Subcutaneous abdominal adipose tissue (tissue), 5 donors: ENCODE measurements at regions not wholly inside any gene's neighbourhood (a gene's known extent, or its start where the extent isn't known, plus 50 kb on each side); places are given as distances from the start of the nearest gene placed in this dataset.
"Not testable (repeated sequence)": the region's sequence is repeated elsewhere in the genome, so short reads cannot be mapped to it uniquely, and the experiment has no call there.

Experiments used
- H3K27ac ChIP-seq: one replicate; pipeline ENCODE4 v1.7.0; 2013; ENCODE audit warnings: low read depth, mild to moderate bottlenecking, inconsistent platforms, low read length, moderate library complexity
- H3K27me3 ChIP-seq, 5 donors: one replicate each; pipeline ENCODE4 v1.7.0; 2013; ENCODE audit warnings: low read length in 5 of 5, inconsistent platforms in 1 of 5; ENCODE audit not compliant: control insufficient read depth in 5 of 5, insufficient read depth in 4 of 5
- H3K36me3 ChIP-seq, 5 donors: one replicate each; pipeline ENCODE4 v1.7.0; 2013; ENCODE audit warnings: low read length in 5 of 5; ENCODE audit not compliant: control insufficient read depth in 5 of 5, insufficient read depth in 5 of 5
- H3K4me1 ChIP-seq, 5 donors: one replicate each; pipeline ENCODE4 v1.7.0; 2013; ENCODE audit warnings: low read length in 5 of 5, mild to moderate bottlenecking in 3 of 5, moderate library complexity in 1 of 5; ENCODE audit not compliant: control insufficient read depth in 5 of 5, insufficient read depth in 5 of 5
- H3K4me3 ChIP-seq, 5 donors: one replicate each; pipeline ENCODE4 v1.7.0; 2013; ENCODE audit warnings: low read length in 5 of 5, low read depth in 1 of 5
- H3K9ac ChIP-seq, 5 donors: one replicate each; pipeline ENCODE4 v1.7.0; 2013; ENCODE audit warnings: low read length in 5 of 5, mild to moderate bottlenecking in 4 of 5, moderate library complexity in 3 of 5
- H3K9me3 ChIP-seq, 5 donors: one replicate each; pipeline ENCODE4 v1.7.0; 2013; ENCODE audit warnings: low read length in 5 of 5; ENCODE audit not compliant: control insufficient read depth in 5 of 5
- donor health status: healthy.
- donor health status: healthy.
- donor health status: healthy.
- donor health status: healthy.
- donor health status: healthy.

GRCh38 chr11:96472085-96472484 lies 82.3 kb downstream of the JRKL start:
- Histone ChIP-seq H3K4me1 (no peaks in the 10 kb centered on the region), H3K9ac (no peak overlapping the region), H3K36me3 (no peaks in the 10 kb centered on the region), H3K27ac (no peak overlapping the region), H3K27me3 (peaks cover 0 to 3% (median 0%) of the 10 kb centered on the region in 5 donors), H3K4me3 (no peak overlapping the region), H3K9me3 (peaks cover 4 to 17% (median 13%) of the 10 kb centered on the region in 5 donors)

GRCh38 chr11:96474263-96474662 lies 84.5 kb downstream of the JRKL start:
- H3K27me3 ChIP-seq: peaks cover 0 to 3% (median 0%) of the 10 kb centered on the region in 5 donors
- H3K9me3 ChIP-seq: peaks cover 4 to 25% (median 14%) of the 10 kb centered on the region in 5 donors
- H3K27ac ChIP-seq: no peak overlapping the region
- no peak overlapping the region for H3K4me3 ChIP-seq
- no peaks in the 10 kb centered on the region for H3K36me3 ChIP-seq
- H3K4me1 ChIP-seq: no peaks in the 10 kb centered on the region
- H3K9ac ChIP-seq: no peak overlapping the region

- no peak overlapping the region for H3K9ac ChIP-seq
- peaks cover 0 to 12% (median 6%) of the 10 kb centered on the region in 5 donors for H3K9me3 ChIP-seq
- H3K4me3 ChIP-seq: no peak overlapping the region
- H3K27me3 ChIP-seq: no peaks in the 10 kb centered on the region
- peaks cover 0 to 14% (median 4%) of the 10 kb centered on the region in 5 donors for H3K4me1 ChIP-seq
- H3K36me3 ChIP-seq: no peaks in the 10 kb centered on the region
- no peak overlapping the region for H3K27ac ChIP-seq
These were observed 91.4 kb downstream of the JRKL start for GRCh38 chr11:96481204-96481603.

- Histone ChIP-seq H3K27ac (no peak overlapping the region), H3K36me3 (no peaks in the 10 kb centered on the region), H3K4me1 (peaks cover 0 to 14% (median 4%) of the 10 kb centered on the region in 5 donors), H3K4me3 (no peak overlapping the region), H3K9ac (no peak overlapping the region), H3K9me3 (peaks cover 0 to 12% (median 4%) of the 10 kb centered on the region in 5 donors), H3K27me3 (no peaks in the 10 kb centered on the region)
These were observed 92.0 kb downstream of the JRKL start for GRCh38 chr11:96481771-96482170.

DNA sequence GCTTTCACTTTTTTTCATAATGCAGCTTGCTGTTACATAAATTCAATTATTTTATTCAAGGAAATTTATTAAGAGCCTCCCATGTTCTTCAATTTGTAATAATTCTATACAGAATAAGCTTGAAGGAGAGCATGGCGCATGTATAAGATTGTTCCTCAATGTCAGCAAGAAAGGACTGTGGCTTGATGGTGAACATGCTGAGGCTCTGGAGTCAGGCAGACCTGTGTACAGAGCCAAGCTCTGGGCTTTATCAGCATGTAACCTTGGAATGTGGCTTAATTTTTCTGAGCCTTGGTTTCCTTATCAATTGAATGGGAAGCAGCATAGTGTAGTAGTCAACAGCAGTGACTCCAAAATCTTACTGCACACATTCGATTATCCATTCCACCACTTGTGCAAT lies 92.4 kb downstream of the JRKL start:
- no peaks in the 10 kb centered on the region for H3K36me3 ChIP-seq
- H3K27me3 ChIP-seq: peaks cover 0 to 2% (median 0%) of the 10 kb centered on the region in 5 donors
- no peak overlapping the region for H3K9ac ChIP-seq
- peaks cover 0 to 14% (median 4%) of the 10 kb centered on the region in 5 donors for H3K4me1 ChIP-seq
- H3K4me3 ChIP-seq: no peak overlapping the region
- H3K9me3 ChIP-seq: peaks cover 0 to 12% (median 3%) of the 10 kb centered on the region in 5 donors
- no peak overlapping the region for H3K27ac ChIP-seq

- H3K36me3 ChIP-seq: no peaks in the 10 kb centered on the region
- H3K27me3 ChIP-seq: peaks cover 0 to 2% (median 0%) of the 10 kb centered on the region in 5 donors
- peaks cover 0 to 14% (median 4%) of the 10 kb centered on the region in 5 donors for H3K4me1 ChIP-seq
- H3K9ac ChIP-seq: no peak overlapping the region
- H3K4me3 ChIP-seq: no peak overlapping the region
- H3K9me3 ChIP-seq: peaks cover 0 to 6% (median 0%) of the 10 kb centered on the region in 5 donors
- no peak overlapping the region for H3K27ac ChIP-seq
These were observed 93.7 kb downstream of the JRKL start for GRCh38 chr11:96483374-96483955.

GRCh38 chr11:96484361-96484760 lies 94.5 kb downstream of the JRKL start:
- no peaks in the 10 kb centered on the region for H3K36me3 ChIP-seq
- peaks cover 0 to 14% (median 4%) of the 10 kb centered on the region in 5 donors for H3K4me1 ChIP-seq
- no peak overlapping the region for H3K4me3 ChIP-seq
- H3K27me3 ChIP-seq: peaks cover 0 to 2% (median 0%) of the 10 kb centered on the region in 5 donors
- no peaks in the 10 kb centered on the region for H3K9me3 ChIP-seq
- H3K9ac ChIP-seq: no peak overlapping the region
- no peak overlapping the region for H3K27ac ChIP-seq

GRCh38 chr11:96486890-96487611 lies 97.2 kb downstream of the JRKL start:
- H3K9me3 ChIP-seq: no peaks in the 10 kb centered on the region
- no peak overlapping the region for H3K27ac ChIP-seq
- no peak overlapping the region for H3K4me3 ChIP-seq
- H3K36me3 ChIP-seq: no peaks in the 10 kb centered on the region
- peaks cover 0 to 2% (median 0%) of the 10 kb centered on the region in 5 donors for H3K27me3 ChIP-seq
- H3K4me1 ChIP-seq: peaks cover 0 to 10% (median 0%) of the 10 kb centered on the region in 5 donors
- H3K9ac ChIP-seq: no peak overlapping the region

- H3K36me3 ChIP-seq, H3K27me3 ChIP-seq, H3K4me3 ChIP-seq, H3K9me3 ChIP-seq, H3K9ac ChIP-seq, H3K27ac ChIP-seq, H3K4me1 ChIP-seq: not testable (repeated sequence)
These were observed 99.1 kb downstream of the JRKL start for GRCh38 chr11:96488911-96489310.

DNA sequence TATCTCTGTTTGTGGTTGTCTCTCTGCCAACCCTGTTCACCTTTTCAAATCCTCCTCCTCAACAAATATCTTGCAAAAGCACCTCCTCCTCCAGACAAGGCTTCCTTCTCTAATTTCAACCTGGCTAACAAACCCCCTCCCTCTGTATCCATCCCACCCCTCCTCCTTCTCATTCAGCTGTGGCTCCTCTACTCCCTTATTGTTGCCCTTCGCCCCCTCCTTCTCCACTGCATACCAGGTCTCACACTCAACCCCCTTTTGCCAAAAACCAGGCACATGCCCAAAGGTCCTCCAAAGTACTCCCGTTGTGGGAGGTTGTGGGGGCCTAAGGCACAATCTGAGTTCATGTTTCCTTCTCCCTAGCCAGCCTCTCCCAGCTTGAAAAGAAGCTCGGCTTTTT lies 110.6 kb downstream of the JRKL start:
- no peaks in the 10 kb centered on the region for H3K36me3 ChIP-seq
- H3K4me1 ChIP-seq: no peaks in the 10 kb centered on the region
- H3K27ac ChIP-seq: no peak overlapping the region
- H3K27me3 ChIP-seq: no peaks in the 10 kb centered on the region
- H3K9me3 ChIP-seq: no peaks in the 10 kb centered on the region
- H3K9ac ChIP-seq: no peak overlapping the region
- no peak overlapping the region for H3K4me3 ChIP-seq
